H9 (cell line): ENCODE measurements at regions not wholly inside any gene's neighbourhood (a gene's known extent, or its start where the extent isn't known, plus 50 kb on each side); places are given as distances from the start of the nearest gene placed in this dataset.

Source experiments
- DNase-seq: peaks from one replicate; pipeline ENCODE4 v3.0.0-alpha.2; 2017
- H2AFZ ChIP-seq: one replicate; pipeline ENCODE4 v1.6.1; 2013; ENCODE audit warnings: mild to moderate bottlenecking, low read length, control low read depth, moderate library complexity
- H2AK5ac ChIP-seq: 2 replicates; pipeline ENCODE4 v1.6.1; 2013; ENCODE audit warnings: low read length, control low read depth, mixed read lengths; ENCODE audit not compliant: insufficient read length
- H2BK120ac ChIP-seq: one replicate; pipeline ENCODE4 v1.6.1; 2013; ENCODE audit warnings: low read depth, mild to moderate bottlenecking, low read length, control low read depth, inconsistent platforms; ENCODE audit not compliant: poor library complexity, severe bottlenecking
- H2BK12ac ChIP-seq: 2 replicates; pipeline ENCODE4 v1.6.1; 2013; ENCODE audit warnings: low read length, control low read depth, mixed read lengths, low read depth; ENCODE audit not compliant: insufficient read length
- H2BK15ac ChIP-seq: 2 replicates; pipeline ENCODE4 v1.6.1; 2013; ENCODE audit warnings: low read depth, low read length, control low read depth
- H2BK20ac ChIP-seq: one replicate; pipeline ENCODE4 v1.6.1; 2013; ENCODE audit warnings: low read depth, mild to moderate bottlenecking, low read length, control low read depth, inconsistent platforms; ENCODE audit not compliant: poor library complexity, severe bottlenecking
- H2BK5ac ChIP-seq: 2 replicates; pipeline ENCODE4 v1.6.1; 2013; ENCODE audit warnings: low read length, control low read depth, mixed read lengths; ENCODE audit not compliant: insufficient read length
- H3K14ac ChIP-seq: 2 replicates; pipeline ENCODE4 v1.6.1; 2013; ENCODE audit warnings: low read length, control low read depth; ENCODE audit not compliant: insufficient read depth
- H3K18ac ChIP-seq: 2 replicates; pipeline ENCODE4 v1.6.1; 2013; ENCODE audit warnings: low read depth, mild to moderate bottlenecking, mixed read lengths, low read length, control low read depth; ENCODE audit not compliant: insufficient read length
- H3K23ac ChIP-seq: 2 replicates; pipeline ENCODE4 v1.6.1; 2013; ENCODE audit warnings: low read length, control low read depth, mixed read lengths, low read depth; ENCODE audit not compliant: insufficient read length
- H3K23me2 ChIP-seq: 2 replicates; pipeline ENCODE4 v1.6.1; 2013; ENCODE audit warnings: low read depth, mild to moderate bottlenecking, mixed read lengths, low read length, control low read depth; ENCODE audit not compliant: insufficient read length, poor library complexity, severe bottlenecking
- H3K27ac ChIP-seq: 2 replicates; pipeline ENCODE4 v1.5.1; 2013; ENCODE audit warnings: low read length, control low read depth, mixed read lengths, low read depth; ENCODE audit not compliant: insufficient read length
- H3K27me3 ChIP-seq: 2 replicates; pipeline ENCODE4 v1.6.1; 2013; ENCODE audit warnings: low read length, control low read depth, inconsistent platforms; ENCODE audit not compliant: insufficient read depth
- H3K4ac ChIP-seq: 2 replicates; pipeline ENCODE4 v1.6.1; 2013; ENCODE audit warnings: low read depth, mild to moderate bottlenecking, control low read depth, inconsistent platforms, low read length, moderate library complexity
- H3K4me1 ChIP-seq: 2 replicates; pipeline ENCODE4 v1.6.1; 2013; ENCODE audit warnings: low read length, control low read depth, inconsistent platforms; ENCODE audit not compliant: insufficient read depth
- H3K4me2 ChIP-seq: 2 replicates; pipeline ENCODE4 v1.6.1; 2013; ENCODE audit warnings: low read length, control low read depth, mixed read lengths; ENCODE audit not compliant: insufficient read length, insufficient read depth
- H3K56ac ChIP-seq: 2 replicates; pipeline ENCODE4 v1.6.1; 2013; ENCODE audit warnings: low read depth, mild to moderate bottlenecking, mixed read lengths, low read length, control low read depth; ENCODE audit not compliant: insufficient read length
- H3K79me1 ChIP-seq: 2 replicates; pipeline ENCODE4 v1.6.1; 2013; ENCODE audit warnings: low read depth, mild to moderate bottlenecking, moderate library complexity, low read length, control low read depth, inconsistent platforms; ENCODE audit not compliant: insufficient read depth, poor library complexity, severe bottlenecking
- H3K79me2 ChIP-seq: 2 replicates; pipeline ENCODE4 v1.6.1; 2013; ENCODE audit warnings: low read length, control low read depth, inconsistent platforms; ENCODE audit not compliant: insufficient read depth
- H3K9ac ChIP-seq: 2 replicates; pipeline ENCODE4 v1.6.1; 2013; ENCODE audit warnings: low read length, control low read depth, mixed read lengths; ENCODE audit not compliant: insufficient read length; ENCODE audit errors: extremely low read depth
- H3K9me3 ChIP-seq: one replicate; pipeline ENCODE4 v1.6.1; 2013; ENCODE audit warnings: low read depth, low read length, inconsistent platforms; ENCODE audit not compliant: control insufficient read depth
- H3T11ph ChIP-seq: one replicate; pipeline ENCODE4 v1.6.1; 2013; ENCODE audit warnings: mild to moderate bottlenecking, low read length, control low read depth, inconsistent platforms
- H4K20me1 ChIP-seq: one replicate; pipeline ENCODE4 v1.6.1; 2013; ENCODE audit not compliant: control insufficient read depth, insufficient read length, insufficient read depth
- H4K5ac ChIP-seq: 2 replicates; pipeline ENCODE4 v1.6.1; 2013; ENCODE audit warnings: low read depth, mild to moderate bottlenecking, mixed read lengths, low read length, control low read depth; ENCODE audit not compliant: insufficient read length
- H4K8ac ChIP-seq: replicated peaks from 2 replicates; pipeline ENCODE4 v1.6.1; 2013; ENCODE audit warnings: low read length, control low read depth, mixed read lengths, low read depth; ENCODE audit not compliant: insufficient read length
- H4K91ac ChIP-seq: 2 replicates; pipeline ENCODE4 v1.6.1; 2013; ENCODE audit warnings: low read depth, mild to moderate bottlenecking, moderate library complexity, mixed read lengths, low read length, control low read depth; ENCODE audit not compliant: insufficient read length
- H3K27ac Mint-ChIP-seq, 3 experiments: 2 replicates in 2 of 3; 3 replicates in 1 of 3; pipeline ENCODE4 v1.8.0; 2020 to 2021; ENCODE audit warnings: mixed read lengths in 3 of 3, mild to moderate bottlenecking in 1 of 3, moderate library complexity in 1 of 3
- H3K27me3 Mint-ChIP-seq: 2 replicates; pipeline ENCODE4 v1.8.0; 2021; ENCODE audit warnings: low read depth, mild to moderate bottlenecking, moderate library complexity, mixed read lengths
- H3K36me3 Mint-ChIP-seq, 3 experiments: 2 replicates in 2 of 3; 3 replicates in 1 of 3; pipeline ENCODE4 v1.8.0; 2020 to 2021; ENCODE audit warnings: low read depth in 3 of 3, mixed read lengths in 3 of 3; ENCODE audit not compliant: insufficient read depth in 1 of 3
- H3K4me1 Mint-ChIP-seq, 2 experiments: 2 replicates each; pipeline ENCODE4 v1.8.0; 2020; ENCODE audit warnings: mixed read lengths in 2 of 2
- H3K4me3 Mint-ChIP-seq, 2 experiments: 2 replicates in 1 of 2; 3 replicates in 1 of 2; pipeline ENCODE4 v1.8.0; 2020 to 2021; ENCODE audit warnings: mild to moderate bottlenecking in 2 of 2, mixed read lengths in 2 of 2, moderate library complexity in 1 of 2
- H3K9me3 Mint-ChIP-seq, 2 experiments: 2 replicates in 1 of 2; 3 replicates in 1 of 2; pipeline ENCODE4 v1.8.0; 2020; ENCODE audit warnings: mild to moderate bottlenecking in 2 of 2, mixed read lengths in 2 of 2, moderate library complexity in 1 of 2
- CTCF ChIP-seq: fragments of 200-600 bp; sonication (generic); conservative IDR thresholded peaks from 3 replicates; pipeline ENCODE4 v1.8.0; 2021; ENCODE audit warnings: antibody characterized with exemption, mild to moderate bottlenecking
- WGBS: extraction: QIAGEN DNeasy Blood & Tissue Kit; methylation state at CpG from one replicate; pipeline ENCODE4 v1.1.7; 2013; ENCODE audit warnings: missing lambda C conversion rate, low lambda C conversion rate, mixed read lengths; ENCODE audit not compliant: insufficient read length; ENCODE audit errors: extremely low coverage; 5-methylcytosine and 5-hydroxymethylcytosine counted together

- Histone ChIP-seq H3K79me2 (no peaks in the 10 kb centered on the region), H2BK5ac (no peak overlapping the region), H3K4ac (no peak overlapping the region), H3K23me2 (no peaks in the 10 kb centered on the region), H2BK12ac (no peak overlapping the region), H4K91ac (no peak overlapping the region), H3K79me1 (no peaks in the 10 kb centered on the region), H3K14ac (no peak overlapping the region), H3K23ac (no peak overlapping the region), H4K5ac (no peak overlapping the region), H3K4me1 (no peaks in the 10 kb centered on the region), H3K27me3 (no peaks in the 10 kb centered on the region), H2AFZ (no peak overlapping the region), H3K4me2 (no peak overlapping the region), H4K20me1 (no peaks in the 10 kb centered on the region), H3K9me3 (no peaks in the 10 kb centered on the region), H3K56ac (no peak overlapping the region), H2BK15ac (no peak overlapping the region), H3K9ac (no peak overlapping the region), H3T11ph (no peak overlapping the region), H3K18ac (no peak overlapping the region), H2BK20ac (no peak overlapping the region), H2AK5ac (no peak overlapping the region), H3K27ac (no peak overlapping the region), H4K8ac (no peak overlapping the region), H2BK120ac (no peak overlapping the region)
- TF ChIP-seq CTCF, result no peak
- Mint-ChIP-seq H3K4me1 (peaks cover 2% of the 10 kb centered on the region in 2 experiments; a peak in 2 of 4 replicates), H3K27ac (no peak overlapping the region; a peak in 1 of 7 replicates), H3K4me3 (no peak overlapping the region), H3K9me3 (no peaks in the 10 kb centered on the region), H3K36me3 (no peaks in the 10 kb centered on the region), H3K27me3 (no peaks in the 10 kb centered on the region)
- no peak for DNase-seq
- WGBS, result no CpG with 5 or more reads among the region's 1 CpG
Observed at GRCh38 chr9:10705383-10705782, 92.6 kb upstream of the PTPRD start.
